Right atrium auricular region (tissue), 2 donors: ENCODE measurements at regions not wholly inside any gene's neighbourhood (a gene's known extent, or its start where the extent isn't known, plus 50 kb on each side); places are given as distances from the start of the nearest gene placed in this dataset.

ENCODE experiments used
- DNase-seq: peaks from one replicate; pipeline ENCODE4 v3.0.0-alpha.2; 2019; ENCODE audit warnings: low spot score
- H3K27ac ChIP-seq, 2 donors: fragments of 200-600 bp; sonication (generic); 1 replicate in 1 of 2; 2 replicates in 1 of 2; pipeline ENCODE4 v1.5.1; 2016 to 2019
- H3K27me3 ChIP-seq, 2 donors: fragments of 200-600 bp; sonication (generic); one replicate each; pipeline versions ENCODE4 v1.5.1 to v1.6.0; 2017 to 2019
- H3K36me3 ChIP-seq: fragments of 200-600 bp; sonication (generic); one replicate; pipeline ENCODE4 v1.5.1; 2016
- H3K4me1 ChIP-seq, 2 donors: fragments of 200-600 bp; sonication (generic); one replicate each; pipeline versions ENCODE4 v1.5.1 to v1.6.0; 2017 to 2019
- H3K4me3 ChIP-seq, 2 donors: fragments of 200-600 bp; sonication (generic); 1 replicate in 1 of 2; 2 replicates in 1 of 2; pipeline ENCODE4 v1.5.1; 2017 to 2019; ENCODE audit warnings: mild to moderate bottlenecking in 1 of 2, moderate library complexity in 1 of 2
- H3K9me3 ChIP-seq, 2 donors: fragments of 200-600 bp; sonication (generic); one replicate each; pipeline ENCODE4 v1.5.1; 2019
- CTCF ChIP-seq, 2 donors: fragments of 200-600 bp; sonication (generic); IDR thresholded peaks; one replicate each; pipeline ENCODE4 v1.5.1; 2019; ENCODE audit warnings: antibody characterized with exemption in 2 of 2

GRCh38 chr9:135296735-135297455, 182.7 kb upstream of the PPP1R26 start:
- H3K27ac ChIP-seq, result no peak overlapping the region
- no peak overlapping the region for H3K4me3 ChIP-seq
- no peaks in the 10 kb centered on the region for H3K9me3 ChIP-seq
- H3K36me3 ChIP-seq, result no peaks in the 10 kb centered on the region
- no peaks in the 10 kb centered on the region for H3K27me3 ChIP-seq
- DNase-seq, result no peak
- no peak for TF ChIP-seq CTCF (IDR thresholded peaks at IDR 0.05)
- H3K4me1 ChIP-seq, result no peaks in the 10 kb centered on the region

GRCh38 chr9:135297456-135298075, 182.0 kb upstream of the PPP1R26 start:
- Histone ChIP-seq H3K36me3 (no peaks in the 10 kb centered on the region), H3K9me3 (no peaks in the 10 kb centered on the region), H3K27ac (no peak overlapping the region), H3K27me3 (no peaks in the 10 kb centered on the region), H3K4me1 (no peaks in the 10 kb centered on the region), H3K4me3 (no peak overlapping the region)
- TF ChIP-seq CTCF (IDR thresholded peaks at IDR 0.05), result no peak
- DNase-seq, result no peak

- Histone ChIP-seq H3K27ac (no peak overlapping the region), H3K4me1 (no peaks in the 10 kb centered on the region), H3K36me3 (no peaks in the 10 kb centered on the region), H3K27me3 (no peaks in the 10 kb centered on the region), H3K4me3 (no peak overlapping the region), H3K9me3 (no peaks in the 10 kb centered on the region)
- no peak for DNase-seq
- no peak for TF ChIP-seq CTCF (IDR thresholded peaks at IDR 0.05)
Measured at GRCh38 chr9:135299239-135299590, 180.4 kb upstream of the PPP1R26 start.

GRCh38 chr9:135299651-135300345, 179.8 kb upstream of the PPP1R26 start:
- no peak for TF ChIP-seq CTCF (IDR thresholded peaks at IDR 0.05)
- Histone ChIP-seq H3K27me3 (no peaks in the 10 kb centered on the region), H3K36me3 (no peaks in the 10 kb centered on the region), H3K9me3 (no peaks in the 10 kb centered on the region), H3K27ac (no peak overlapping the region), H3K4me1 (no peaks in the 10 kb centered on the region), H3K4me3 (no peak overlapping the region)
- no peak for DNase-seq

- no peaks in the 10 kb centered on the region for H3K9me3 ChIP-seq
- H3K36me3 ChIP-seq, result no peaks in the 10 kb centered on the region
Measured at GRCh38 chr9:135300346-135301141, 179.0 kb upstream of the PPP1R26 start.

More at GRCh38 chr9:135300346-135301141, 179.0 kb upstream of the PPP1R26 start:
- H3K27ac ChIP-seq, result no peak overlapping the region
- no peak overlapping the region for H3K4me3 ChIP-seq
- DNase-seq, result no peak
- no peaks in the 10 kb centered on the region for H3K4me1 ChIP-seq
- TF ChIP-seq CTCF (IDR thresholded peaks at IDR 0.05), result no peak
- no peaks in the 10 kb centered on the region for H3K27me3 ChIP-seq
